Globus pallidus (tissue), 1 donor: ENCODE measurements at regions not wholly inside any gene's neighbourhood (a gene's known extent, or its start where the extent isn't known, plus 50 kb on each side); places are given as distances from the start of the nearest gene placed in this dataset.
"Not testable (repeated sequence)": the region's sequence is repeated elsewhere in the genome, so short reads cannot be mapped to it uniquely, and the experiment has no call there.

Experiments
- DNase-seq: peaks from one replicate; pipeline ENCODE4 v3.0.0-alpha.2; 2015; ENCODE audit warnings: low spot score

DNA sequence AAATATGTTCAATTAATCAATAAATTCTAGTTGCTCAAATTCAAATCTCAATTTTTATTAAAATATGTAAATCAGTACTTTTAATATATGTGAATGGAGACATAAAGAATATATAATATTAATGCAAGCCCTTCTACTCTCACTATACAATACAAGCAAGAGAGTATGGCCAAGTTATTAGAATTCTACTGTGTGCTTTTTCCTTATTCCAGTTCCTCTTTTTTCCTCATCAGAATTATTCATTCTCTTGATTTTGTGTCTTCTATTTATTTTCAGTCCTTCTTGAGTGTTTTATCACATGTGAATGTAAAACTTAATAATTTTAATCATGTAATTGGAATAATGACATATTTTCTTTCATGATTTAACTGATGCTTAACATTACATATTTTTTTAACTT lies 276.8 kb downstream of the PCDH20 start:
- no peak for DNase-seq

DNA sequence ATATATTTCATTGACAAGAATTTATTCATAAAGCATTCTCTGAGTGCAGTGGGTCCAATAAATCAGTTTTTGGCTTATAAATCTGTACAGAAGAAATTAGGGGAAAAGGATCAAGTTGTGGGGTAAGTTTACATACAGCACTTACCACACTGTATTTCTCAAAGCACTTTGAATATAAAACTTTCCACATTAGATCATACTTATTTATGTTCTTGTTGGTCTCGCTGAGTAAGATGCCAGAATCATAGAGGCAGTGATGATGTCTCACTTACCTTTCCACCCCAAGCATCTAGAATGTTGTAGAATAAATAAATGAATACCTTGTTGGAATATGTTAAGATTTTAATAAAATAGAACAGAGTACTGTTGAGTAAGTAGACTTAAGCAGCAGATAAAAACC lies 279.1 kb downstream of the PCDH20 start:
- no peak for DNase-seq

DNA sequence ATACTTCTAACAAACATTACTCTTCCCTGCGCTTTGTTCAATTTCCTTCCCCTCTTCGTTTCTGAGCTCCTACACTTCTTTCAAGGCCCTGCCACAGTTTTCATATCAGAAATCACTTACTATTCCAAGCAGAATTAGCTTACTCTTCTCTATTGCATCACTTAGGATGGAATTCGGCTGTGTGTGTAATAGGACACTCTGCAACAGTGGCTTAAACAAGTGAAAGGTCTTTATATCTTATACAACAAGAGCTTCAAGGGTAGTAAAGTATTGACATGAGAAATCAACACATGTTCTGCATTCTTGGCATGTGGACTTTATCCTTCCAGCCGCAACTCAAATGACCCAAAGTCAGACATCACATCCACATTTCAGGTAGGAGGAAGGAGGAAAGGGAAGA lies 279.6 kb downstream of the PCDH20 start:
- no peak for DNase-seq

DNA sequence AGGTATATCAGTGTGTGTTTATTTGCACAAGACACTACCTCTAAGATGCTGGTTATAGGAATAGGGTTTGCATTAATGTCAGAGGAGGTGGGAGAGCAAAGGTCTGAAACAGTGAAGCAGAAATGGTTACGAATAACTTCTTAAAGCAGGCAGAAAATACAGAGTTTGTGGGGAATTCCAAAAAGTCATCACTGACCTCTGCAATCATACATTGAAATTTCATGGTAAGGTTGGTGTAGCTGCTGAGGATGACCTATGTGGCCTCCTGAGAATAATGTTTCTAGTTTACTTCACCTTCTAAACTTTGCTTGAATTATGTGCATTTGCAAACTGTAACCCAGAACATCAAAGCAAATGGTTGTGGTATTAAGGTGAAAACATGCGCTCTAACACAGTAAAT lies 280.1 kb downstream of the PCDH20 start:
- DNase-seq = no peak

DNA sequence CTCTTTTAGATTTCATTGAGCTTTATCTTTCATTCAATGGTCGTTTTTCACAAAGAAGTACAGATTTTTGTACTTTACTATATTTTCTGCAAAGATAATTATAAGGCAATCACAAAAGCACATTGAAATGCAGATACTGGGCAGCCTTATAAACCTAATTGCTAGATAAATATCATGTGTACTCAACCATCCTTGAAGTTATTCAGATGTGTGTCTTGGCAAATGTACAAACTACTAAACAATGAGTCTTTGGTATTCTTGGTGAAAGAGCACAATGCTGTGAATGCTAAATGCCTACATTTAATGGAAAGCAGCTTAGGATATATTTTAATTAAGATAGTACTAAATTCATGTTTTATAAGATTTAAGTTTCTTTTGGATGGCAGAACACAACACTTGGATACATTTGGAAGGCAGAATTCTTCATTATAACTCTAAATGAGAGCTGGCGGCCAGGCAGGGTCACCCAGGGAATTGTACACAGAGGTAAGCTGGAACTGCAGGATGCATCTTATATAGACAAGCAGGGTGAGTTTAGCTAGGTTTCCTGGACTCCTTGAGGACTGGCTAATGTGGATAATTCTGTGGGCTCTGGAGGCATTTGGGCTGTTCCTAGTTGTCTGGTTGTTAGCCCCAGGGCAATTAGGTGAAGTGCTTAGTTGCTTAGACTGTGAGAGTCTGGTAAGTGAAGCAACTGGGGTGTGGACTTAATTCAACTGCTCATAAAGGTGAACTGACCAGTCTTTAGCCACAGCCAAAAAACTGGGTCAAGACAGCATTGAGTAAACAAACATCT lies 286.6 kb downstream of the PCDH20 start:
- DNase-seq = peak; percentile 35

DNA sequence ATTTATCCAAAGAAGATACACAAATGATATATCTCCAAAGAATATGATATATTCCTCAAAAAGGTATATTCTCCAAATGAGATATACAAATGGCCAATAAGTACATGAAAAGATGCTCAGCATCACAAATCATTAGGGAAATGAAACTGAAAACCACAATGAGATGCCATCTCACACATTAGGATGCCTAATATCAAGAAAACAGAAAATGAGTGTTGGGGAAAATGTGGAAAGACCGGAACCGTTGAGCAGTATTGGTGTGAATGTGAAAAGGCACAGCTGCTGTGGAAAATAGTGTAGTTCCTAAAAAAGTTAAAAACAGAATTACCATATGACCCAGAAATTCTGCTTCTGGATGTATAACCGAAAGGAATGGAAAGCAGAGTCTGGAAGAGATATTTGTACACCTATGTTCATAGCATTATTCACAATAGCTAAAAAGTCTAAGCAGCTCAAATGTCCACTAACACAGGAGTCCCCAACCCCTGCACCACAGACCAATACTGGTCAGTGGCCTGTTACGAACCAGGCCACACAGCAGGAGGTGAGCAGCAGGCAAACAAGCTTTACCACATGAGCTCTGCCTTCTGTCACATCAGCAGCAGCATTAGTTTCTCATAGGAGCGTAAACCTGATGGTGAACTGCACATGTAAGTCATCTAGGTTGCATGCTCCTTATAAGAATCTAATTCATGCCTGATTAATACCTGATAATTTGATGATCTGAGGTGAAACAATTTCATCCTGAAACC lies 291.9 kb downstream of the PCDH20 start:
- no peak for DNase-seq

DNA sequence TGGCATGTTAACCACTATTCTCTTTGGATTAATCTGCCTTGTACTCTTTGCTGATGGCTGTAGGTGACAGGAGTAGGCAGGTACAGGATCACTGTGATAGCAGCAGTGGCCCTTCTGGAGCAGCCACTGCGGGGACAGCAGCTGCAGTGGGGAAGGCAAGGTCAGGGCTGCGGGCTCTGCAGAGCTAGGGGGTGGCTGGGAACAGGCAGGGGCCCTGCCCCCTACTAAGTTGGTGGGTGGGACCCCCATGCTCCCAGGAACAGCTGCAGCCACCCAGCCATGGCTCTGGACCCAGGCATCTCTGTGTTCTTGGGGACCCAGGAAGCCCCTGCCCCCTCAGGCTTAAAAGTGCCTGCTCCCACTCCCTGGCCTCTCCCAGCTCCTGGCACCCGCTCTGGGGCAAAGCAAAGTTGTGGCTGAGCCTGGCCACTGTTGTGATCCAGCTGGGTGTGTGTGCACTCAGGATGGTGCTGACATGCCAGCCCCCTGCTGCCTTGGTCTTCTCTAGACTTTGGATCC lies 302.4 kb downstream of the PCDH20 start:
- DNase-seq = no peak

DNA sequence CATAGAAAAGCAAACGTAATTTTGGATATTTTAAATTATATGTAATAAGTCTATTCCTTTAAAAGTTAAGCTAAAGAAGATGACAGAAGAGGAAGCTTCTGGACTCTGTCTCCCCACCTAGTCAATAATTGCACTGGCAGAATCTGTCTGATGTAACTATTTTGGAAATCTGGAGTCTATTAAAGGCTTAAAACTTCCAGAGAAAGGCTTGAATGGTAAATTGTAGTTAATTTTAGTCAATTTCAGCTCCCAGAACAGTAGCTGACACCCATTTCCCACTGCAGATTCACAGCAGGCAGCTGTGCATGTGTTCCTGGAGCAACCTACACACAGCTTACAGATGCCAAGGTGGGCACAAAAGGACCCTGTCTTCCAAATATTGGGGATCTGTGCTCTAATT lies 304.1 kb downstream of the PCDH20 start:
- no peak for DNase-seq

DNA sequence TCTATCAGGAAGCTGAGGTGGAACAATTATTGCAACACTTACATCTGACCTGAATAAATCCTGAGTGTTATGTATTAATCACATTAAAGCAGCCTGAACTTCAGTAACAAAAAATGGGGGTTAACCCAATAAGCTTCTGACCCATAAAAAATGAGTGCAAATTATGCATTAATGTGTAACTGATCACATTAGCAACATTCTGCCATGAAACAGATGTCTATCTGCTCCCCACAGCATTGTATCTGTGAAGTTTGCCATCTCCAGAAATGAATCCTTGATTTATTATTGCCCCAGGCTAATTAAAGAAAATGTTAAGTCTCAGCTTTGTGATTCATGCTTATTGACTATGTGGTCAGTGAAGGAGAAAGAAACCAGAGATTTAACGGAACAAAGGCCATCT lies 304.9 kb downstream of the PCDH20 start:
- no peak for DNase-seq

DNA sequence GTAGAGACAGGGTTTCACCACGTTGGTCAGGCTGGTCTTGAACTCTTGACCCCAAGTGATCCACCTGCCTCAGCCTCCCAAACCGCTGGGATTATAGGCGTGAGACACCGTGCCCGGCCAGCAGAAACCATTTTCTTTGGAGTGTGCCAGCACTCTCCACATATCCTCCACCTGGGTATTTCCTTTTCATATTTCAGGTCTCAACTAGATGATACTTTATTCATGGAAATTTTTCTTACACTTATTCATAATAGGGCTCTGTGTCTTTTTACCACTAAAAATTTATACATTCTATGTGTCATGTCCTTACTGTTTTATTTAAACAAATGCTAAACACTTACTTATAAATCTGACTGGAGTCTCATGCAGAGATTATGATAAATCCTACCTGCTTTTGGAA lies 305.9 kb downstream of the PCDH20 start:
- DNase-seq = no peak

DNA sequence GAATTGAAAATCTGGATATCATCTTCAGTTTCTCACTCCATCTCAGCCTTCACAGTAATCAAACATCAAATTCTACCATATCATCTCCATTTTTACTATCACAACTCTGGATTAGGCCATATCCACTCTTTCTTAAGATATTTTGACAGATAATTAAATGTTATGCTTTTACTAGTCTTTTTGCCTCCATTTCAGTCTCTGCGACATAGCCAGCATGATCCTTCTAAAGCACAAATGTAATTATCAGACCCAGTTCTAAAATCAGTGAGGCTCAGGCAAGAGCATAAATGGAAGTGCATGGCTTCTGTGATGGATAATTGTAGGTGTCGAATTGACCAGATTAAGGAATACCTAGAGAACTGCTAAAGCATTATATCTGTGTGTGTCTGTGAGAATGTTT lies 307.7 kb downstream of the PCDH20 start:
- DNase-seq = no peak

DNA sequence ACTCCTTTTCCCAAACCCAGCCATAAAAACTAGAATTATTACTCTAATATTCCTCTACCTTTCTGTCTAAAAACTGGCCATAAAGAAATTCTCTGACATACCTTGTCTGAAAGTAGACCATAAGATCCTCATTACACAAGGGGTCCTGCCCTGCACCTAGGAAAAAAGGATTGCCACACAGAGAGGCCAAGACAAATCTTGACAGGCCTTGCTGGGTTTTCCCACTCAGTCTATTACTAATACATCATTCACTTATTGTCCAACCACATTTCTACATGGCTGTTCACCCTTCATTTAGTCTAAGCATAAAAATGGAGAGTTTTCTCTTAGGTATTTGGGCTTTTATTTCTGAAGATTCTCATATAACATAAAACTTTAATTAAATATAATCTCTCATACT lies 319.8 kb downstream of the PCDH20 start:
- no peak for DNase-seq

DNA sequence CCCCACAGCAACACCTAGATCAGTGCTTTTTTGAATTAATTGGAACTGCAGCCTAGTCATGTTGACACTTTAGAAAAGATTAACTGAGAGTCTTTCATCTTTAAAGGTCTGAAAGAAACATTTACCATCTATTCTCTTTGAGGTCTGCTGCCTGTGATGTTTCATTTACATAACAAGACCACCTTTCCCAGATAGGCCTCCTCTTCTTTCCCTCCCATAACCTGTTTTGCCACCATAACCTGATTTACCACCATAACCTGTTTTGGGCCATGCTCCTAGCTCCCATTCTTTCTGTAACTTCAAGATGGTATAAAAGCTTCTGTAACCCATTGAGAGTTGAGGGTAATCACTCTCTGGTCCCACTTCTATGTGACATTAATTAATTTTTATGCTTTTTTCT lies 320.8 kb downstream of the PCDH20 start:
- no peak for DNase-seq

DNA sequence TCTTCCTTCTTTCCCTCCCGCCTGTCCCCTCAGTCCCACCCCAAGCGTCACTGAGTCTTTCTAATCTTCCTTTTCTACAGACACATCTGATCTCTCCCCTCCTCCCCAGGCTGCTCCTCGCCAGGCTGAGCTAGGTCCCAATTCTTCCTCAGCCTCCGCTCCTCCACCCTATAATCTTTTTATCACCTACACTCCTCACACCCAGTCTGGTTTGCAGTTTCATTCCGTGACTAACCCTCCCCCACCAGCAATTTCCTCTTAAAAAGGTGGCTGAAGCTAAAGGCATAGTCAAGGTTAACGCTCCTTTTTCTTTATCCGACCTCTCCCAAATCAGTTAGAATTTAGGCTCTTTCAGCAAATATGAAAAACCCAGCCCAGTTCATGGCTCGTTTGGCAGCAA lies 325.8 kb downstream of the PCDH20 start:
- DNase-seq = not testable (repeated sequence)

DNA sequence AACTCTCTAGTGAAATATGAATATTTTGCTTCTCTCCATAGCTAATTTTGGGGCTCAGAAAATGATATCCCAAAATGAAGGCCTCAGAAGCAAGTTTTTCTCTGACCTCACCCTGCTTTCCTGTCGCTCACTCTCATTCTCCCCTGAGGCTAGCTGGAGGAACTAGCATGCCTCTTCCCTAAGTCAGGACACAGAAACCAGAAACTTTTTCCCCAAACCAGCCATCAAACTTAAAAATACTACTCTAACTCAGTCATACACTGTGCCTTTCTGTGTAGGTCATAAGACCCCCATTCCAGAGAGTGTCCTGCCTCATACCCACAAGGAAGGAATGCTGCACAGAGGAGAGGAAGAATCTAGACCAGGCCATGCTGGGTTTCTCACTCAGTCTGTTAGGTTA lies 329.6 kb downstream of the PCDH20 start:
- no peak for DNase-seq

DNA sequence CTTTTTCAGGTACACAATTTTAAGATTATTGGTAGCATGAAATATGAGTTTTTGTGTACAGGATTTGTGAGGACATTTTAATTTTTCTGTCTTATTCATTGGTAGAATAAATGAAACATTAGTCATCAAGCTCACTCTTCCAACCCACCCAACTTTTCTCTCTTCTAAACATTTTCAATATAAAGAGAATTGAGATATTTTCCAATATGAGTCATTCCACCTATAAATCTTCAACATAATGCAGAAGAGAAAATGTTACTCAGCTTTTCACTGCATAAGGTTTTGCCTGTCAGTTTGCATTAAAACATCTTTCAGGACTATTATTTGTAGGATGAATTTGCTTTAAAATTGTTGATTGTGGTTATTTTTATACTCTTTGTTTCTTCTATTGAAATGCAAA lies 330.7 kb downstream of the PCDH20 start:
- no peak for DNase-seq

DNA sequence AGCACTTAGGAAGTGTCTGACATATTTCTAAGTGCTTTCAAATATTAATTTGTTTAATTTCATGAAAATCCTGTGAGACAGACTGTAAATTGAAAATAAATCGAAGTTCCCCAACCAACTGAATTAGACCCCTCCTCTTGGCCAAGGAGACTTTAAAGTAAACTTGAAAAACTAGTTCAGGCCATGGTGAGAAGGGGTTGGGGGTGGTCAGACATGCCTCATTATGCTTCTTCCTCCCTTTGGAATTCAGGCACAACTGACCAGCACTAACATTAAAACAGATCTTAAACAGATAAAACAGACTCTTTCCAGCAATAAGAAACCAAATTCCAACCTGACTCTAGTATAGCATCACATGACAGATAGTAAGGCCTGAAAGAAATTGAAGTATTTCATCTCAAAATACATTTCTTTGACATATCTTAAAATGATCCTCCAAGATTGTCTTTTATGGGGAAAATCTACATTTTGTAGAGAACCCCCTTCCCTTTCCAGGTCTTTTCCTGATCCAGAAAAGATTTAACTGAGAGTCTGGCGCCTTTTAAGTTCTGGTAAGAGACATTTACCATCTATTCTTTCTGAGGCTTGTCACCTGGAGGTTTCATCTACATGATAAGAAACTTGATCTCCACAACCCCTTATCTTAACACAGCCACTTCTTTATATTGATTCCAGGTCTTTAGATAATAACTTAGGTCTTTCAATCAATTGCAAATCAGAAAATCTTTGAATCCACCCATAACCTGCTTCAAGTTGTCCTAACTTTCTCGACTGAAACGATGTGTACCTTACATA lies 336.5 kb downstream of the PCDH20 start:
- DNase-seq = no peak

DNA sequence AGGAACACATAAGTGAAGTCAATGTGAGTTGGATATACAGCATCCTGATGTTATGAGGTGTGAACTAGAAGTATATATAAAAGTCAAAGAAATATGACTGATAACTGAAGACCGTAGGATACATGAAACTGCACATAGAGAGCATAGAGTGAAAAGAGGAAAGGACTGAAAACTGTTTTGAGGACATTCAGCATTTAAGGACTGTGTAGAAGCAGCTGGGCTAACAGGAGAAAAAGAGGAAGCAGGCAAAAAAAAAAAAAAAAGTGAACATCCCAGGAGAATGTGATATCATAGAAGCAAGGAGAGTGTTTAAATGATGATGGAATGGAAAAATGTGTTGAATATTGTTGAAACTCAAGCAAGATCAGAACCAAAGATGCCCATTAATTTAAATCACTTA lies 363.5 kb downstream of the PCDH20 start:
- no peak for DNase-seq

DNA sequence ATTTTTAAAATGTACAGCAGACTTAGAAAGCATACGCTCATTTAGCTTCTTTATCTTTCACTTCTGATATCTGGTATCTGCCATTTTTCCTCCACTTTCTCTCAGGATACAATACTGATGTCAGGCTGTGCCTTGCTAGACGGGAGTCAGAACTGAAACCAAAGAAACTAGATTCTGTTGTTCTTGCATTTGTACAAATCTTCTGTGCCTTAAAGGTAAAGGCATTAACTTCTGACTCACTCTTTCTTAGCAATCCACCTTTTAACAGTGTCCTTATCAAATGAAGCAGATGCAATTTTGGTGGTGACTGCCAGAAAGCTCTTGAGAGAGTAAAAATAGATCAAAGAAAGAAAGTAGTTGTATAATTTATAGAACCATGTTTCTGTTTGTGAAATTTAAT lies 370.4 kb downstream of the PCDH20 start:
- no peak for DNase-seq

DNA sequence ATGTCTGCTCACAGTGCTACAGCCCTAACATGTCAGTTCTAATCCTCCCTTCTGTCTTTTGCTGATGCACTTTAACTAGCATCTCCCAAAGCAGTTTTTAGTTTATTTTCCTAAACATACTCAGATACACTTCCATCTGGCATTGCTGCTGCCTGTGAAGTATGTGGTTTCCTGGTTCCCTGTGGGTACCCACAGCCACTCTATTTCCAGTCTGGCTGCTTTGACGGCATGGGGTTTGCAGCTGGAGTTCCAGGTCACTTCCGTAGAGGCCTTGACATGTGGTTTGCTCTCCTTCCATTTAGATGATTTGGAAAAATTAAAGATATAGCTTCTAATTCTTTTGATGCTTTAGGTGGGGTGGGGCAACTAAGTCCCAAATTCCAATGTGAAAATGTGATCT lies 375.5 kb downstream of the PCDH20 start:
- DNase-seq = no peak

DNA sequence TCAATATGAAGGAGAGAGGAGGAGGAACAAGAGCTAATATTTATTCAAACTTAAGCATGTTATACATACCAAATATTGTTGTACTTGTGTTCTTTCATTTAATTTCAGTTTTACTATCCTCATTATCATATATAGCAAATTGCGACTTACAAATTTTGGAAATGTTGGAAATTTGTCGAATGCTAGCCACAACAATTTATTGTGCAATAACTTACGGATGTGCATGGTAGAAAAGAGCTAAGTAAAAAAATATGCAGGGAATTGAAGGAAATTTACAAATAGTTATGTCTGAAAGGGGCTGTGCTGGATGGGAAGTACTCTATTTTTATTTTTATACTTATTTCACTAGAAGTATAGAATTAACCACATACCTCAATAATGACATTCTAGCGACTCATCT lies 376.3 kb downstream of the PCDH20 start:
- no peak for DNase-seq

DNA sequence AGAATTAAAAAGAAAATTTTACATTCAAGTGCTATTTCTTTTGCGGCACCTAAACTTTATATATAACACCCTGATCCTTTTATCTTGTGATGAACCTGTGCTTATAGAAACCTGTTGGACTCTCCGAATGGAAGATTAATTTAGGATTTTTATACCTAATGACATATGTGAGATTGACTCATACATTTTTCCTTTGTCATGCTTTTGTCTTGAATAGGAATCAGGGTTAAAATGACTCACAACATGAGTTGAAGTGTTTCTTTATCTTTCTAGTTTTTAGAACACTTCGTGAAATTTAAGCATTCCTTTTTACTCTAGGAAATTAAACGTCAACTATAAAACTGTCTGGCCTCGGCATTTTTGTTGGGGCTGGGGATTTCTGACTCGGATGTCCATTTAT lies 378.9 kb downstream of the PCDH20 start:
- DNase-seq = no peak

DNA sequence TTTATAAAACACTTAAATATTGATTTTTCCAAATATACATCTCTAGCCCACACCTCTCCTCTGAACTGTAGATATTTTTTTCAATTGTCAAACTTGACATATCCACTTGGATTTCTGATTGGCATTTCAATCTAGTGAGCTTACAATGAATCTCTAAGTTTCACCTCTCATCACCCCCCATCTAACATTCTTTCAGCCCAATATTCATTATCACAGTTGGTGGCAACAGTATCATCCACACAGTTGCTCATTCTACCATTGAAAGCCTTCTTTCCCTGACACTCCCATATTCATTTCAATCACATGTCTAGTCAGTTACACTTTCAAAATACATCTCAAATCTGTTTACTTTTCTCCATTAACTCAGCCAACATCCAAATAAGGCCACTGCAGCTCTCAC lies 385.2 kb downstream of the PCDH20 start:
- DNase-seq = no peak
